HG03342 (cell line): ENCODE measurements at regions not wholly inside any gene's neighbourhood (a gene's known extent, or its start where the extent isn't known, plus 50 kb on each side); places are given as distances from the start of the nearest gene placed in this dataset.

ENCODE experiments used
- ATAC-seq: cut with Tn5 transposase; IDR thresholded peaks from one replicate; pipeline ENCODE4 v1.9.1; 2021; ENCODE audit warnings: mild to moderate bottlenecking, moderate library complexity; ENCODE audit not compliant: unreplicated experiment

DNA sequence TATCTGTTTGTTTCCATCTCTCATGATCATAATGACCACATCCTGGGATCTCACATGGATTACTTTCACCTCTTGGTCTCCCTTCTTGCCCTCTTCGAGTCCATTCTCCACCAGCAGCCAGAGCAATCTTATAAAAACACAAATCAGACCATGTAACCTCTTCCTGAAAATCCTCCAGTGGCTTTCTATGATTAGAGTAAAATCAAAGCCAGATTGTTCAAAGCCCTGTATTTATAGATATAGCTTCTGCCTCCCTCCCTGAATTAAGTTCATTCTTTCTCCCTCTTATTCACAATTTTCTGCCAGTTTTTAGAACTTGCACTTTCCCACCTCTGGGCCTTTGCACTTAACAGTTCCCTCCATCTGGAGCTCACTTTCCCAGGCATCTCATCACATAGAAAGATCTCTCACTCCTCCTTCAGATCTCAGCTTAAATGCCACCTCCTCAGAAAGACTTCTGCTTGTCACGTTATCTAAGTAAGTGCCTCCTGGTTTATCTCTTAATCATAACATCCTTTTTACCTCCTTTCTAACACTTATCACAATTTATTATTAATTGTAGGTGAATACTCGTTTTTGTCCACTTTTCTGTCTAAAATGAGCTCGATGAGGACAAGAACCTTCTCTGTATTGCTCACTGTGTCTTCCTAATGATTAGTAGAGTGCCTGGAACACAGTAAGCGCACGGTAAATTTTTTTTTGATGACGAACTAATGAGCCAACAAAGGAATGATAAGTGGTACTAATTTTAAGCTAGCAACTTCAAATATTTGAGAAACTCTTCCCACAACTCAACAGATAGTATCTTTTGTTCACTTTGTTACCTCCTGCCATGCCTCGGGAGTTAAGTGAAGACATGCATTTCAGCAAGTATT lies 80.5 kb downstream of the CYB561 start:
- no peak for ATAC-seq

DNA sequence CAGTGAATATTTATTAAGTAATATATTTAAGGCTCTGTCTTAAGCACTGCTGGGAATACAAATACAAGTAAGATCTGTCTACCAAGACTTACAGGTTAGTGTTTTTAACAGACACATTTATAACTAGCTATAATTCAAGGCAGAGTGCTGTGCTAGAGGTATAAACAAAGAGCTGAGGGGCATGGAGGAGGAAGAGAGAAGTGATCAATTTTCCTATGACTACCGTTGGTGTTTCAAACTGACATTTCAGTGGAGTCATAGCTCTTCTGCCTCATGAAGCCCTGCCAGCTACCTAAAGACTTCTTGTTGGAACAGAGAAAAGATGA lies 79.9 kb downstream of the CYB561 start:
- ATAC-seq = no peak

DNA sequence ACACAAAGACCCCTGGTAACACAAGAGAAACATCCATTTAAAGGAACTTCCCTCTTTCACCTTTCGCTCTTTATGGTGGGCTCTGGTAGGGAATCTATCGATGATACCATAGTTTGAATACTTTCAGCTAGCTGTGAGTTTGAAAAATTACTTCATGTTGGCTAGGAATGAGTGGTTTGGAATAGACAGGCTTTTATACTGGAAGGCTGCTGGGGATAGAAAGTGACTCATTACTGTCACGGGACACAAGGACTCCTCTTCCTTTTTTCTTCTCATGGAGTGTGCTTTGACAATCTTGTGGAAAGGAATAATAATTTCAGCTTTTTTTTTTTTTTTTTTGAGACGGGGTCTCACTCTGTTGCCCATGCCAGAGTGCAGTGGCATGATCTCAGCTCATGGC lies 76.9 kb downstream of the CYB561 start:
- ATAC-seq = no peak

DNA sequence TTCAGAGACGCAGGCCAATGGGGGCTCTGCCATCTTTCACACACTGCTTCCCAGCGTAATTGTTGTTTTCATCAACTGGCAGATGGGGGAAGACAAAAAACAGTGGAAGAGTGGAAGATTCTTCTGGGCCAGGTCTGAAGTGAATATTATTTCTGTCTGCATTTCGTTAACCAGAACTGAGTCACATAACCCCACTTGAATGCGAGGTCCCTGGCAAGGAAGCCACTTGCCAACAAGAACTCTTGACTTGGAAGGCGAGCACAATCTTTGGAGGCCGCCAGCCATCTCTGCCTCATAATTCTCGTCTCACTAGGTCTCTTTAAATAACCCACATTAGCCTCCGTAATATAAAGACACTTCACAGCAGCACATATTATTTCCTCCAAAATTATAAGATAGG lies 75.4 kb downstream of the CYB561 start:
- ATAC-seq = no peak

DNA sequence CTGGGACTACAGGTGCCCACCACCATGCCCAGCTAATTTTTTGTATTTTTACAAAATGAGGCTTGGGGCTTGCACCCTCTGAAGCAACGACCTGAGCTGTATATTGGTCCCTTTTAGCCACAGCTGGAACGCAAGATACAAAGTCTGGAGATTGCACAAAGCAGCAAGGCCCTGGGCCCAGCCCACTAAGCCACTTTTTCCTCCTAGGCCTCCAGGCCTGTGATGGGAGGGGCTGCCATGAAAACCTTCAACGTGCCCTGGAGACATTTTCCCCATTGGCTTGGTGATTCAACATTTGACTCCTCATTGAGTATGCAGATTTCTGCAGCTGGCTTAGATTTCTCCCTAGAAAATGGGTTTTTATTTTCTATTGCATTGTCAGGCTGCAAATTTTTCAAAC lies 69.2 kb downstream of the CYB561 start:
- ATAC-seq = no peak

DNA sequence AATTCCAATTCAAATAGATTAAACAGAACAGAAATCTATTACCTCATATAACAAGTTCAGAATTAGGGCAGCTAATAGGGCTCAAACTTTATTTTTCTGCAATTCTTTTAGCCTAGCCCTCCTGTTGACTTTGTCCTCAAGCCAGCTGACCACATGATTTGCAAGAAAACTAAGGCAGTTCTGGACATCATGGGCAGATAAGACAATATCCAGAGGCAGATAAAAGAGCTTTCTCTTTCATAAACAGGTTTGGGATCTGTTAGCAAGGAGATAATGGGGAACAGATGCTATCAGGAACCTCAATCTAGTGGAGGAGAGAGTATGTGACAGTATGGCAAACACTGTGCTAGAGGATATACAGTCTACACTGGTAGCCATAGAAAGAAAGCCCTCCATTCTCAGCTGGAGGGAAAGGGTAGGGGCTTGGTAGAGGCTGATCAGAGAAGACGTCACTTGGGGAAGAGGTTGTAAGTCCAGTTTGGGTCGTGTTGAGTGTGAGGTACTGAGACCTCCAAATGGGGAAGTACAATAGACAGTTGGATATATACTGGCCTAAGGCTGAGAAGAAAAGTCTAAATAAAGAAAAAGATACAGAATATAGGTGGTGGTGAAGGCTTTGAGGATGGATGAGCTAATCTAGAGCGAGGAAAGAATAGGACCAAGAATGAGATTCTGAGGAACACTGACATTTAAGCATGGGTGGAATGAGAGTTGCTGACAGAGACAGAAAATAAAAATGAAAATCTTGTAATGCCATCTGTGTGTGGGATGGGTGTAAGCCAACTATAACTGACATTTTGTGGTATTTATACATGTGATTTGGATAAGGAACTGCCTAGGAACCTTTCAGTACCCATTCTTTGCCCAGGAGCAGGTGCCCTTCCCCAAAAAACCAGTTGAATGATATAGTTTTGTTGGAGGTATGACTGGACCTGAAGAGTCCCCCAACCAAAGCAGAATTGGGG lies 67.4 kb downstream of the CYB561 start:
- no peak for ATAC-seq

DNA sequence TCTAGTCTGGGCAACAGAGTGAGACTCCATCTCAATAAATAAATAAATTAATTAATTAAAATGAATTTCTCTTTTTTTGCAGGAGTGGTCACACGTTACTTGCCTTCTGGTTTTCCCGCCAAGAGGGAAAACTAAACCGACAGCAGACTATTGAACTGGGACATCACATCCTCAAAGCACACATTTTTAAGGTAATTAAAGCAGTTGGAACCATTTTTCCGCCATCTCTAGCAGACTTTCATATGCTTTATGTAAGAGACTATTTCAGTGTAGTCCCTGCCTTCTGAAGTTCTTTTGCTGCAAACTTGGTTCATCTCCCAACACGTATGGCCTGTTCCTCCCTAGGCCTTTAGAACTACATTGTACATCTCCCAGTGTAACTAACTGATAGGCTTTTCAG lies 66.5 kb downstream of the CYB561 start:
- no peak for ATAC-seq

DNA sequence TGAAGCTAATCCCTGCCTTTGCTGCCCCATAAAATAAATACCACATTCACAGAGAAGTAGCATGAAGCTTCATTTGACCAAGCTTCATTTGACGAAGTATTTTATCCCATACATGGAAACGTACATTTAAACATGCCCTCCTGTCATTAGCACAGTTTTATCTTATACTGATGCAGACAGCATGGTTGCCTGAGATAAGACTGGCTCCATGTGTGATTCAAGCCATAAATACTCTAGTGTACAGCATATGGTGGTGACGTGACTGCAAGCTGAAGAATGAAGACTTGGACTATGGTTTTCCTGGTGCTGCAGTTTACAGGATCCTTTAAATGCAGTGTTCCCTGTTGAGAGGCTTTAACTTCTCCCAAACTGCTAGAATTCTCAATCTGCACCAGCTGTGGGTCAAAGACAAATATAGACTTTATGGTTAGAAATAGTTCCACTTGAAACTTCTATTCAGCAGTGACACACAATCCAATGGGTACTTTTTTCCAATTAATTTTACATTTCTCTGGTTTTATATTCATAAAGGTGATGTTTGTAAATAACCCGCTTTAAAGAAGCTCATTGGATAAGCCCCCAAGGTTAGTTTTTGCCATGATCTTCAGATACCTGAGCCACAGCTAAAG lies 64.9 kb downstream of the CYB561 start:
- ATAC-seq = no peak

DNA sequence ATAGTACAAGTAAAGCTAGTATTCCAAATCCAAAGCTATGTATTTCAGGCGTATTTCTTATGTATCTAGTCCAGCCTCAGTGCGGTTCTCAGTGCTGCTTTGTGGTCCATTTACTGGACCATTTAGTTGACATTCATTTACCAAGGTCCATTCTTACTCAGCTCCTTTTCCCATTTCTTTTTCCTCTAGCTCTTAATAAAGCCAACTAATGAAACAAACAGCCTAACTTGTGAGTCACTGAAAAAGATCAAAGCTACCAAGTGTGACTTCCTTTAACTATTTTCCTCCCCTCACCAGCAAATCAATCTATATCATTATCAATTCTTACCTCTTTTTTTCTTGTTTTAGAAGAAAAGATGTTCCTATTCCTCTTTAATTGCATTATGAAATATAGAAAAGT lies 64.0 kb downstream of the CYB561 start:
- ATAC-seq = no peak
